HepG2 (cell line): ENCODE measurements at regions not wholly inside any gene's neighbourhood (a gene's known extent, or its start where the extent isn't known, plus 50 kb on each side); places are given as distances from the start of the nearest gene placed in this dataset.

Experiments
- ATAC-seq: fragments of 200-7000 bp; cut with Tn5 transposase; 3 replicates; pipeline ENCODE4 v1.9.1; 2020; ENCODE audit warnings: mild to moderate bottlenecking, moderate library complexity
- BruUV-seq: library from RNA; stranded (reverse); fragments of 400-500 nt; replicated peaks from 2 replicates; lab custom pipeline; 2021; lab: Mats Ljungman, UMichigan
- CTCF ChIA-PET: fragments of 300-600 bp; formaldehyde crosslinking; extraction: SDS; loops from one replicate; lab custom pipeline; 2021; ENCODE audit warnings: low total read pairs, inconsistent platforms, low intra/inter-chr PET ratio; lab: Yijun Ruan, JAX
- POLR2A ChIA-PET: fragments of 350-600 bp; sonication (Branson Sonifier 250); formaldehyde crosslinking; loops from one replicate; lab custom pipeline; 2020; ENCODE audit warnings: antibody characterized with exemption, inconsistent platforms; lab: Yijun Ruan, JAX
- DNase-seq: peaks from one replicate; pipeline ENCODE4 v3.0.0-alpha.2; 2015; ENCODE audit warnings: low spot score
- FAIRE-seq: peaks from 3 replicates; lab custom pipeline; 2011; peaks lifted over from hg19 to GRCh38; lab: Jason Lieb, UNC
- H2AFZ ChIP-seq: one replicate; pipeline ENCODE4 v1.6.1; 2011; ENCODE audit warnings: low read length, inconsistent platforms
- H3K27ac ChIP-seq: fragments of 300-600 bp; 3 replicates; pipeline ENCODE4 v1.8.0; 2011; ENCODE audit warnings: mixed run types, mild to moderate bottlenecking, mixed read lengths, low read length, inconsistent platforms; ENCODE audit not compliant: insufficient read depth; ENCODE audit errors: extremely low read length
- H3K27me3 ChIP-seq, 2 experiments: fragments of 200-600 bp in 1 of 2; 2 replicates in 1 of 2; 3 replicates in 1 of 2; pipeline versions ENCODE4 v1.6.0 to v1.8.0; 2011; ENCODE audit warnings: low read length in 2 of 2, mild to moderate bottlenecking in 2 of 2, moderate library complexity in 2 of 2, inconsistent platforms in 1 of 2; ENCODE audit not compliant: insufficient read depth in 2 of 2, control insufficient read depth in 1 of 2
- H3K36me3 ChIP-seq, 2 experiments: fragments of 200-600 bp in 1 of 2; replicated peaks in 1 of 2; 2 replicates in 1 of 2; 3 replicates in 1 of 2; pipeline versions ENCODE4 v1.5.1 to v1.8.0; 2011; ENCODE audit warnings: low read length in 2 of 2, inconsistent platforms in 1 of 2; ENCODE audit not compliant: insufficient read depth in 2 of 2, control insufficient read depth in 1 of 2
- H3K4me1 ChIP-seq: 2 replicates; pipeline ENCODE4 v1.5.1; 2012; ENCODE audit warnings: low read length, inconsistent platforms; ENCODE audit not compliant: insufficient read depth
- H3K4me2 ChIP-seq: 2 replicates; pipeline ENCODE4 v1.6.0; 2011; ENCODE audit warnings: low read depth, low read length, inconsistent platforms
- H3K4me3 ChIP-seq, 3 experiments: fragments of 200-600 bp in 1 of 3; sonication (generic), shearing (Covaris generic) in 1 of 3; replicated peaks in 1 of 3; 2 replicates each; pipeline ENCODE4 v1.5.1; 2011 to 2016; ENCODE audit warnings: low read length in 3 of 3, inconsistent platforms in 2 of 3, low read depth in 2 of 3, mild to moderate bottlenecking in 2 of 3, control low read depth in 1 of 3, mixed read lengths in 1 of 3; ENCODE audit not compliant: insufficient read depth in 1 of 3
- H3K79me2 ChIP-seq: one replicate; pipeline ENCODE4 v1.6.1; 2011; ENCODE audit warnings: low read length, inconsistent platforms; ENCODE audit not compliant: insufficient read depth
- H3K9ac ChIP-seq: 2 replicates; pipeline ENCODE4 v1.6.0; 2011; ENCODE audit warnings: mild to moderate bottlenecking, low read depth, low read length, inconsistent platforms; ENCODE audit not compliant: insufficient read depth
- H3K9me3 ChIP-seq: 2 replicates; pipeline ENCODE4 v1.5.1; 2012; ENCODE audit warnings: mild to moderate bottlenecking, low read length
- H4K20me1 ChIP-seq: 2 replicates; pipeline ENCODE4 v1.6.0; 2011; ENCODE audit warnings: inconsistent platforms, mild to moderate bottlenecking, low read length, moderate library complexity; ENCODE audit not compliant: insufficient read depth
- EEA1 ChIP-seq: sonication (generic); formaldehyde crosslinking; IDR thresholded peaks from 2 replicates; pipeline ENCODE4 v1.5.1; 2020; ENCODE audit warnings: mild to moderate bottlenecking, missing genetic modification reagents, borderline replicate concordance
- FOXP1 ChIP-seq, 2 experiments: fragments of 450-650 bp in 1 of 2; IDR thresholded peaks; 2 replicates each; pipeline ENCODE4 v1.6.1; 2017 to 2018; ENCODE audit warnings: antibody characterized with exemption in 1 of 2
- ZNF484 ChIP-seq: sonication (generic); formaldehyde crosslinking; IDR thresholded peaks from 2 replicates; pipeline ENCODE4 v1.5.1; 2020; ENCODE audit warnings: mild to moderate bottlenecking, low read depth, missing genetic modification reagents, borderline replicate concordance
- WGBS: methylation state at CpG from one replicate; pipeline ENCODE4 v1.1.6; 2017; ENCODE audit warnings: low lambda C conversion rate; 5-methylcytosine and 5-hydroxymethylcytosine counted together
- in situ Hi-C: cut with HindIII; loops from 2 replicates; pipeline ENCODE4 v1.10.0; 2017; ENCODE audit warnings: low pct_unique_long_range_greater_than_20kb; ENCODE audit not compliant: extremely low pct_ligation_motif_present
- intact Hi-C: fragments of 100-400 bp; cut with micrococcal nuclease; formaldehyde crosslinking; loops from one replicate; pipeline ENCODE4 v1.10.0; 2022; ENCODE audit not compliant: unreplicated experiment
- TF ChIP-seq, protein P1 (sequence below): IDR thresholded peaks from 2 replicates; pipeline ENCODE4 v1.6.1; 2016; ENCODE audit warnings: low read depth, missing genetic modification reagents, missing compliant biosample characterization

- Histone ChIP-seq H3K4me3 (no peak overlapping the region), H4K20me1 (no peaks in the 10 kb centered on the region), H3K36me3 (no peaks in the 10 kb centered on the region), H2AFZ (no peak overlapping the region), H3K9ac (no peak overlapping the region), H3K4me2 (no peak overlapping the region), H3K4me1 (no peaks in the 10 kb centered on the region), H3K9me3 (no peaks in the 10 kb centered on the region), H3K27me3 (peaks cover 2 to 74% of the 10 kb centered on the region in 2 experiments; a peak in 3 of 5 replicates), H3K79me2 (no peaks in the 10 kb centered on the region), H3K27ac (no peak overlapping the region)
- no peak for ATAC-seq
- POLR2A ChIA-PET, result no interaction called here
- TF ChIP-seq FOXP1 (IDR thresholded peaks at IDR 0.05) (no peak), FOXP1 (CRISPR knock-in tag; IDR thresholded peaks at IDR 0.05) (no peak), ZNF484 (no peak), EEA1 (no peak)
- TF ChIP-seq, protein P1, sequence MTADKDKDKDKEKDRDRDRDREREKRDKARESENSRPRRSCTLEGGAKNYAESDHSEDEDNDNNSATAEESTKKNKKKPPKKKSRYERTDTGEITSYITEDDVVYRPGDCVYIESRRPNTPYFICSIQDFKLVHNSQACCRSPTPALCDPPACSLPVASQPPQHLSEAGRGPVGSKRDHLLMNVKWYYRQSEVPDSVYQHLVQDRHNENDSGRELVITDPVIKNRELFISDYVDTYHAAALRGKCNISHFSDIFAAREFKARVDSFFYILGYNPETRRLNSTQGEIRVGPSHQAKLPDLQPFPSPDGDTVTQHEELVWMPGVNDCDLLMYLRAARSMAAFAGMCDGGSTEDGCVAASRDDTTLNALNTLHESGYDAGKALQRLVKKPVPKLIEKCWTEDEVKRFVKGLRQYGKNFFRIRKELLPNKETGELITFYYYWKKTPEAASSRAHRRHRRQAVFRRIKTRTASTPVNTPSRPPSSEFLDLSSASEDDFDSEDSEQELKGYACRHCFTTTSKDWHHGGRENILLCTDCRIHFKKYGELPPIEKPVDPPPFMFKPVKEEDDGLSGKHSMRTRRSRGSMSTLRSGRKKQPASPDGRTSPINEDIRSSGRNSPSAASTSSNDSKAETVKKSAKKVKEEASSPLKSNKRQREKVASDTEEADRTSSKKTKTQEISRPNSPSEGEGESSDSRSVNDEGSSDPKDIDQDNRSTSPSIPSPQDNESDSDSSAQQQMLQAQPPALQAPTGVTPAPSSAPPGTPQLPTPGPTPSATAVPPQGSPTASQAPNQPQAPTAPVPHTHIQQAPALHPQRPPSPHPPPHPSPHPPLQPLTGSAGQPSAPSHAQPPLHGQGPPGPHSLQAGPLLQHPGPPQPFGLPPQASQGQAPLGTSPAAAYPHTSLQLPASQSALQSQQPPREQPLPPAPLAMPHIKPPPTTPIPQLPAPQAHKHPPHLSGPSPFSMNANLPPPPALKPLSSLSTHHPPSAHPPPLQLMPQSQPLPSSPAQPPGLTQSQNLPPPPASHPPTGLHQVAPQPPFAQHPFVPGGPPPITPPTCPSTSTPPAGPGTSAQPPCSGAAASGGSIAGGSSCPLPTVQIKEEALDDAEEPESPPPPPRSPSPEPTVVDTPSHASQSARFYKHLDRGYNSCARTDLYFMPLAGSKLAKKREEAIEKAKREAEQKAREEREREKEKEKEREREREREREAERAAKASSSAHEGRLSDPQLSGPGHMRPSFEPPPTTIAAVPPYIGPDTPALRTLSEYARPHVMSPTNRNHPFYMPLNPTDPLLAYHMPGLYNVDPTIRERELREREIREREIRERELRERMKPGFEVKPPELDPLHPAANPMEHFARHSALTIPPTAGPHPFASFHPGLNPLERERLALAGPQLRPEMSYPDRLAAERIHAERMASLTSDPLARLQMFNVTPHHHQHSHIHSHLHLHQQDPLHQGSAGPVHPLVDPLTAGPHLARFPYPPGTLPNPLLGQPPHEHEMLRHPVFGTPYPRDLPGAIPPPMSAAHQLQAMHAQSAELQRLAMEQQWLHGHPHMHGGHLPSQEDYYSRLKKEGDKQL, result no peak
- no peak for DNase-seq
- intact Hi-C loops, result no loop called here
- CTCF ChIA-PET, result no interaction called here
- no peak for FAIRE-seq
- BruUV-seq, result no TSS peak
- in situ Hi-C loops, result no loop called here
- WGBS, result 25% methylated on average over 1 of the region's 9 CpGs
Measured at GRCh38 chr22:45071618-45072017, 61.8 kb upstream of the PHF21B start.
